ENCODE measurements at regions not wholly inside any gene's neighbourhood (a gene's known extent, or its start where the extent isn't known, plus 50 kb on each side); places are given as distances from the start of the nearest gene placed in this dataset.

GRCh38 chr2:234794866-234795265, 157.0 kb upstream of the SH3BP4 start:
- TF ChIP-seq RAD21 (conservative IDR thresholded peaks at IDR 0.05) (no peak), POLR2AphosphoS5 (IDR thresholded peaks at IDR 0.05) (no peak), CTCF (IDR thresholded peaks at IDR 0.05; ENCODE audit: poor library complexity, severe bottlenecking) (no peak), EZH2 (IDR thresholded peaks at IDR 0.05; ENCODE audit: borderline replicate concordance, insufficient read depth, low read length, poor library complexity, severe bottlenecking) (no peak), EP300 (conservative IDR thresholded peaks at IDR 0.05; ENCODE audit: poor library complexity, severe bottlenecking) (no peak), SMC3 (conservative IDR thresholded peaks at IDR 0.05; ENCODE audit: poor library complexity) (no peak), MXI1 (conservative IDR thresholded peaks at IDR 0.05; ENCODE audit: poor library complexity, severe bottlenecking) (no peak), TAF1 (IDR thresholded peaks at IDR 0.05; ENCODE audit: low read depth) (no peak), REST (IDR thresholded peaks at IDR 0.05; ENCODE audit: borderline replicate concordance) (no peak)
- Histone ChIP-seq H2AFZ (ENCODE audit: low read depth, low read length) (no peak overlapping the region), H3K36me3 (ENCODE audit: insufficient read depth, low read length) (no peaks in the 10 kb centered on the region), H3K4me3 (ENCODE audit: low read length) (no peak overlapping the region), H3F3A (ENCODE audit: insufficient read depth, low read length, poor library complexity, severe bottlenecking) (peaks cover 3% of the 10 kb centered on the region), H3K9me2 (ENCODE audit: insufficient read depth, low read length) (no peaks in the 10 kb centered on the region), H3K9ac (ENCODE audit: low read length) (no peak overlapping the region), H4K20me1 (ENCODE audit: insufficient read depth) (no peaks in the 10 kb centered on the region), H3K9me3 (ENCODE audit: low read length) (no peaks in the 10 kb centered on the region), H3K27ac (ENCODE audit: low read length) (no peak overlapping the region), H3K27me3 (ENCODE audit: insufficient read depth, low read depth, low read length) (no peaks in the 10 kb centered on the region), H3K79me2 (replicated peaks; ENCODE audit: insufficient read depth, low read length) (no peaks in the 10 kb centered on the region), H3K4me2 (ENCODE audit: low read length) (no peak overlapping the region)

GRCh38 chr2:234793212-234793785, 158.5 kb upstream of the SH3BP4 start:
- Histone ChIP-seq H3K79me2 (replicated peaks; ENCODE audit: insufficient read depth, low read length) (no peaks in the 10 kb centered on the region), H3K9me2 (ENCODE audit: insufficient read depth, low read length) (no peaks in the 10 kb centered on the region), H3K27me3 (ENCODE audit: insufficient read depth, low read depth, low read length) (no peaks in the 10 kb centered on the region), H3F3A (ENCODE audit: insufficient read depth, low read length, poor library complexity, severe bottlenecking) (peaks cover 3% of the 10 kb centered on the region), H2AFZ (ENCODE audit: low read depth, low read length) (no peak overlapping the region), H3K27ac (ENCODE audit: low read length) (peak overlapping the region; percentile 10), H4K20me1 (ENCODE audit: insufficient read depth) (no peaks in the 10 kb centered on the region), H3K36me3 (ENCODE audit: insufficient read depth, low read length) (no peaks in the 10 kb centered on the region), H3K9ac (ENCODE audit: low read length) (no peak overlapping the region), H3K4me3 (ENCODE audit: low read length) (peak overlapping the region; percentile 28), H3K4me2 (ENCODE audit: low read length) (no peak overlapping the region), H3K9me3 (ENCODE audit: low read length) (no peaks in the 10 kb centered on the region)
- TF ChIP-seq EP300 (conservative IDR thresholded peaks at IDR 0.05; ENCODE audit: poor library complexity, severe bottlenecking) = no peak
- no peak for TF ChIP-seq SMC3 (conservative IDR thresholded peaks at IDR 0.05; ENCODE audit: poor library complexity)
- TF ChIP-seq RAD21 (conservative IDR thresholded peaks at IDR 0.05) = no peak
- TF ChIP-seq REST (IDR thresholded peaks at IDR 0.05; ENCODE audit: borderline replicate concordance) = no peak
- no peak for TF ChIP-seq MXI1 (conservative IDR thresholded peaks at IDR 0.05; ENCODE audit: poor library complexity, severe bottlenecking)
- no peak for TF ChIP-seq CTCF (IDR thresholded peaks at IDR 0.05; ENCODE audit: poor library complexity, severe bottlenecking)
- TF ChIP-seq EZH2 (IDR thresholded peaks at IDR 0.05; ENCODE audit: borderline replicate concordance, insufficient read depth, low read length, poor library complexity, severe bottlenecking) = no peak
- TF ChIP-seq POLR2AphosphoS5 (IDR thresholded peaks at IDR 0.05) = no peak
- no peak for TF ChIP-seq TAF1 (IDR thresholded peaks at IDR 0.05; ENCODE audit: low read depth)
